ENCODE measurements at regions not wholly inside any gene's neighbourhood (a gene's known extent, or its start where the extent isn't known, plus 50 kb on each side); places are given as distances from the start of the nearest gene placed in this dataset.

GRCh38 chr5:125969011-125969813, 454.0 kb upstream of the GRAMD2B start (continued):
- TF ChIP-seq, protein P1, sequence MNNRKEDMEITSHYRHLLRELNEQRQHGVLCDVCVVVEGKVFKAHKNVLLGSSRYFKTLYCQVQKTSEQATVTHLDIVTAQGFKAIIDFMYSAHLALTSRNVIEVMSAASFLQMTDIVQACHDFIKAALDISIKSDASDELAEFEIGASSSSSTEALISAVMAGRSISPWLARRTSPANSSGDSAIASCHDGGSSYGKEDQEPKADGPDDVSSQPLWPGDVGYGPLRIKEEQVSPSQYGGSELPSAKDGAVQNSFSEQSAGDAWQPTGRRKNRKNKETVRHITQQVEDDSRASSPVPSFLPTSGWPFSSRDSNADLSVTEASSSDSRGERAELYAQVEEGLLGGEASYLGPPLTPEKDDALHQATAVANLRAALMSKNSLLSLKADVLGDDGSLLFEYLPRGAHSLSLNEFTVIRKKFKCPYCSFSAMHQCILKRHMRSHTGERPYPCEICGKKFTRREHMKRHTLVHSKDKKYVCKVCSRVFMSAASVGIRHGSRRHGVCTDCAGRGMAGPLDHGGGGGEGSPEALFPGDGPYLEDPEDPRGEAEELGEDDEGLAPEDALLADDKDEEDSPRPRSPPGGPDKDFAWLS (CRISPR knock-in tag; IDR thresholded peaks at IDR 0.05; ENCODE audit: borderline replicate concordance): no peak

DNA sequence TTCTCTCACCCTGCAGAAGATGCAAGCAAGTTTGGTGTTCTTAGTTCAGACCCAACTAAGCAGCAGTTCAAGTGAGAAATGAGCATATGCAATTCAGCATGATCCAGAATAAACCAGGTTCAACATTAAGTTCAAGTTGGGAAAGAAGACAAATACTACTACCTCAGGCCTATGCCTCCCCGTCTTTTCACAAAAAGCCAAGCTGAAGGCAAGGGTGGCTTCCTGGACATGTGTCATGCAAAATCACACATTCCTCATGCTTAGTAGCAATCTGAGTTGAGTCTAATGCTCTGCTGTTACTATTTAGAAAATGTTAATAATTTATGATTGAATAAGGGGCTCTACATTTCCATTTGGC, 453.4 kb upstream of the GRAMD2B start:
- FAIRE-seq (no peak), DNase-seq (ENCODE audit: low spot score) (no peak), ATAC-seq (no peak)
- ChIA-PET POLR2A (no interaction called here), CTCF (ENCODE audit: low intra/inter-chr PET ratio, low total read pairs) (no interaction called here)
- intact Hi-C loops (cut with micrococcal nuclease; ENCODE audit: unreplicated experiment) (no loop called here), in situ Hi-C loops (cut with HindIII; ENCODE audit: extremely low pct_ligation_motif_present, low pct_unique_long_range_greater_than_20kb) (no loop called here)
- H3K4me2 ChIP-seq (ENCODE audit: low read depth, low read length): no peak overlapping the region
- no peaks in the 10 kb centered on the region for H3K27me3 ChIP-seq (ENCODE audit: control insufficient read depth in 1 of 2, insufficient read depth in 2 of 2, low read length in 2 of 2)
- no peaks in the 10 kb centered on the region for H4K20me1 ChIP-seq (ENCODE audit: insufficient read depth, low read length)
- BruUV-seq (replicated peaks): no TSS peak
- no peaks in the 10 kb centered on the region for H3K4me1 ChIP-seq (ENCODE audit: insufficient read depth, low read length)
- WGBS (ENCODE audit: low lambda C conversion rate): 0% methylated on average over 1 of the region's 1 CpG
- no peak overlapping the region for H3K27ac ChIP-seq (ENCODE audit: extremely low read length, insufficient read depth, low read length)
- H3K79me2 ChIP-seq (ENCODE audit: insufficient read depth, low read length): no peaks in the 10 kb centered on the region
- TF ChIP-seq CENPX (CRISPR knock-in tag; IDR thresholded peaks at IDR 0.05) (no peak), ZNF558 (CRISPR knock-in tag; IDR thresholded peaks at IDR 0.05; ENCODE audit: borderline replicate concordance) (no peak), ZIK1 (CRISPR knock-in tag; IDR thresholded peaks at IDR 0.05; ENCODE audit: borderline replicate concordance, low read depth) (no peak), SMAD1 (CRISPR knock-in tag; IDR thresholded peaks at IDR 0.05; ENCODE audit: borderline replicate concordance, low read depth) (no peak), TMF1 (CRISPR knock-in tag; IDR thresholded peaks at IDR 0.05; ENCODE audit: low read depth) (no peak), ZNF737 (CRISPR knock-in tag; IDR thresholded peaks at IDR 0.05; ENCODE audit: borderline replicate concordance) (no peak), ZNF530 (CRISPR knock-in tag; IDR thresholded peaks at IDR 0.05; ENCODE audit: low read depth) (no peak), TGIF2 (CRISPR knock-in tag; IDR thresholded peaks at IDR 0.05) (no peak), MEF2D (CRISPR knock-in tag; IDR thresholded peaks at IDR 0.05) (no peak)
- H2AFZ ChIP-seq (ENCODE audit: low read length): no peak overlapping the region
- no peaks in the 10 kb centered on the region for H3K36me3 ChIP-seq (replicated peaks in 1 of 2; ENCODE audit: control insufficient read depth in 1 of 2, insufficient read depth in 2 of 2, low read length in 2 of 2)
- H3K9ac ChIP-seq (ENCODE audit: insufficient read depth, low read depth, low read length): no peak overlapping the region
- no peaks in the 10 kb centered on the region for H3K9me3 ChIP-seq (ENCODE audit: low read length)
- no peak overlapping the region for H3K4me3 ChIP-seq (replicated peaks in 1 of 3; ENCODE audit: insufficient read depth in 1 of 3, low read depth in 2 of 3, low read length in 3 of 3)

Measured in HepG2 (cell line).